ENCODE measurements at regions not wholly inside any gene's neighbourhood (a gene's known extent, or its start where the extent isn't known, plus 50 kb on each side); places are given as distances from the start of the nearest gene placed in this dataset. TPM values are rescaled to one million over a fixed set of nuclear protein-coding genes. Genes with fewer than 3 reads are reported as not detected.
"Not testable (repeated sequence)": the region's sequence is repeated elsewhere in the genome, so short reads cannot be mapped to it uniquely, and the experiment has no call there.

DNA sequence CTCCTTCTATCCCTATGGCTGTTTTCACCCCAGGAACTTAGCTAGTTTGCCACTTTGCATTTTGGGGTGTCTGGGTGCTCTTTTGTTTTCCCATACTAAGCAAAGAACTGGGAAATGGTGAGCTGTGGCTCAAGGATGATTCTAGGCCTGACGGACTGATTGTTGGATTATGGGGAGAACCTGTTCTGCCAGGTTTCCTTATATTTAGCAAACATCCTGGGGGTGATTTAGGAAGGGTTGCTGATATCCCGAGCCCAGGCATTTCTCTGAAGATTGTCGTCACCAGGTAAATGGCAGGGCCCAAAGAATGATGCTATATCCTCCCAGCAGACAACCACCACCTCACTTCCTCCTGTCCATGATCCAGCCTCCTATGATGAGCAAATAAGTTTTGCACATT lies 72.1 kb upstream of the GRB10 start:
- DNase-seq: no peak

DNA sequence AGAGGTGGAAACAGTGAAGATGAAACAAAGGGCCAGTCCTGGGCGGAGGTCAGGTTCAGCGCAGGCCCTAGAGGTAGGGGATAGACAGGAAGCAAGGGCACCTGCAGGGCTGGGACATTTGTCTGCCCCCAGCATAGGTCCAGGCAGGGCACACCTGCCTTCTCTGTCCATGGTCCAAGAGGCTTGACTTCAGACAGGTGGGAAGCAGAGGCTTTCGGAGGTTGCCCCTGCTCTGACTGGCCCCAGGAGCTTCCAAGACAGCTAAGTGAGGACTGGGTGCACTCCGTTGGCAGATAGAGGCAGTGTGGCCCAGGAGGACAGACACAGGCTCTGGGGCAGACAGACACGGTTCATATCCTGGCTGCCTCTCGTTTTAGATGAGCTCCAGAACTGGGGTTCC lies 71.6 kb upstream of the GRB10 start:
- DNase-seq: no peak

DNA sequence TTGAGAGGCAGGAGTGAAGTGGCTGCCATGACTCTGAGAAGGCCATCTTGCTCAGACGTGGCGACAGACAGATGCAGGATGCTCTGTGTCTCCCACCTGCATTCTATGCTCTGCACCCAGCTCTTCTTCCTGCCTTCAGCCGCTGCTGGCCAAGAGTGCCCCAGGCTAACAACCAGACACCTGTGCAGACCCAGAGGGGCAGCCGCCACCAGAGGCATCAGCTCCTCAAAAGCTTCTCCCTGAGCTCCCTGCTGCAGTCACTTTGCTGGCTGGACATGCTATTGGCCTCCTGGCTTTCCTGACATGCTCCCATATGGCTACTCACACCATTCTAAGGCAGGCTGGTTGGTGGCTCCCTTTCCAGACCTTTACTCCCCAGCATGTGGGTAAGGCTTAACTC lies 70.6 kb upstream of the GRB10 start:
- DNase-seq: no peak

DNA sequence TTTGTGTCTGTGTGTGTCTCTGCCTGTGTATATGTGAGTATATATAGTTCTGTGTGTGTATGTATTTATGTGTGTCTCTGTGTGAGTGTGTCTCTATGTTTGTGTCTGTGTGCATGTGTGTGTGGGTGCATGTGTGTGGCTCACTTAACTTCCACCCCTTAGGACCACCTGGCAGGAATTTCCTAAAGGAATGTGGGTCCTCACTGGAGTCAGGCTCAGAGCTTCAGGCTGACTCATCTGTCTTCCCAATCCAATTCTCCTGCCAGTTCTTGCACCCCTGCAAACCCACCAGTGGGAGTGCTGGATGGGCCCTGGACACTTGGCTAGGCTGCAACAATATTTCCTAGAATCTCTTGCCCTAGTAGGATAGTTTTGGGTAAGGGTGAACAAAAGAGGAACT lies 70.2 kb upstream of the GRB10 start:
- DNase-seq: no peak

DNA sequence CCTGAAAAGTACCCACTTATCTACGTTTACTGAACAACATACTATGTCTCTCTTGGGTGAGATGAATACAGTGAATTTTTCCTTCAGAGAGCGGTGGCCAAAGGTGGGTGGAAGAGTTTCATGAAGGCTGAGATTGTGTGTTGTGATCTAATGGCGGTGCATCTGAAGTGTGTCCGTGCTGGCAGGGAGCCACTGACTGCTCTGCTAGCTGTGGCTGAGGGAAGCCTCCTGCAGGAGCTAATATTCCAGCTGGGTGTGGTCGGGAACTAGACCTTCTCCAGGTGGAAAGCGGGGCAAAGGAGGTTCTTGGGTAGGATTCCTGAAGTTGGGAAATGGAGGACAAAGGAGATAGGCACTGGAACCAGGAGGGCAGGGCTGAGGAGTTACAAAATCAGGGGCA lies 69.2 kb upstream of the GRB10 start:
- no peak for DNase-seq

DNA sequence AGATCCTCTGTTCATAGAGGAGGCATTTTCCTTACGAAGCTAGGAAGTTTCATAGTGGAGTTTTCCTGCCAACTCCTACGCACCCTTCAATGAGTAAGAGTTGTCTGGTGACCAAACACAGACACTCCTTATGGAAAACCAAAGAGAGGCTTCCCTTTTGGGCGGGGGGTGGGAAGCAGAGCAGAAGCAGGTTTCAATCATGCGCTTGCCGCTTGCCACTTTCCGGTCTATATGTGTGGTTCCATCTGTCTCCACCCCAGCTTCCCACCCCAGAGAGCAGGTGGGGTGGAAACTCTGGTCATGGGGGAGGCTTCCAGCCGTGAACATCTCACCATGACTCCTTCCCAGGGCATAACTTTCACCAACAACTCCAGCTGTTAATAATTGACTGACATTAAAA lies 68.8 kb upstream of the GRB10 start:
- no peak for DNase-seq

DNA sequence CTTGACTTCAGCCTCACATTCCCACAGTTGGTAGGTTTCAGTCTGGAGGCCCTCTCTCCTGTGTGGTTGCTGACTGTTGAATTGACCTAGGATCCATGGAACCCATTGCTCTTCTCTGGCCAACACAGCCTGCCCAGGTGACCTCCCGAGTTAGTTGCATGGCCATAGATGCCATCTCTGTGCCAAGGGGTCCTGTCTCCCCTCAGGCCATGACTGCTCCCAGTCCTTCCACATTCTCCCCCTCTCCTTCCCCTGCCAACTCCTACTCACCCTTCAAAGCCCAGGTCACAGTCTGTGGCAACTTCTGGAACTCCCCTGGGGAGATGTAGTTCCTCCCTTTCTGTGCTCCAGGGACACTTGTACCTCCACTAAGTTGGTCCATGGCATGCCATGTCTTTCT lies 67.3 kb upstream of the GRB10 start:
- no peak for DNase-seq

DNA sequence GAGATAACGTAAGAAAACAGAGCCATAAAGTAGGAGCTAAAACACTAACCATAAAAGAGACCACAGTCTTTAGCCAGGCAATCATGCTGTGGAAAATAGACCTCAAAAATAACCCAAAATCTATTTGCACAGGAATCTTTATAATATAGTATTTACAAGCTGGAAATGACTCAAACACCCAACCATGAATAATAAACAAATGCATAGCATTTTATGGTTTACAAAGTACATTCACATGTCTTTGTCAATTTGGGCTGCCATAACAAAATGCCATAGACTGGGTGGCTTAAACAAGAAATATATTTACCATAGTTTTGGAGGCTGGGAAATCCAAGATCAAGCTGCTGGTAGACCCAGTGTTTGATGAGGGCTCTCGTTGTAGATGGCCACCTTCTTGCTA lies 65.5 kb upstream of the GRB10 start:
- DNase-seq: no peak

DNA sequence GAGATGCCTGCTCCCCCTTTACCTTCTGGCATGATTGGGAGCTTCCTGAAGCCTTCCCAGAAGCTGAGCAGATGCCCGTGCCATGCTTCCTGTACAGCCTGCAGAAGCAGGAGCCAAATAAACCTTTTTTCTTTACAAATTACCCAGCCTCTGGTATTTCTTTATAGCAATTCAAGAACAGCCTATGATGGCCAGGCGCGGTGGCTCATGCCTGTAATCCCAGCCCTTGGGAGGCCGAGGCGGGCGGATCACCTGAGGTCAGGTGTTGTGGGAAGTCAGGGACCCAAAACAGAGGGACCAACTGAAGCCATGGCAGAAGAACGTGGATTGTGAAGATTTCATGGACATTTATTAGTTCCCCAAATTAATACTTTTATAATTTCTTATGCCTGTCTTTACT lies 62.2 kb upstream of the GRB10 start:
- not testable (repeated sequence) for DNase-seq

DNA sequence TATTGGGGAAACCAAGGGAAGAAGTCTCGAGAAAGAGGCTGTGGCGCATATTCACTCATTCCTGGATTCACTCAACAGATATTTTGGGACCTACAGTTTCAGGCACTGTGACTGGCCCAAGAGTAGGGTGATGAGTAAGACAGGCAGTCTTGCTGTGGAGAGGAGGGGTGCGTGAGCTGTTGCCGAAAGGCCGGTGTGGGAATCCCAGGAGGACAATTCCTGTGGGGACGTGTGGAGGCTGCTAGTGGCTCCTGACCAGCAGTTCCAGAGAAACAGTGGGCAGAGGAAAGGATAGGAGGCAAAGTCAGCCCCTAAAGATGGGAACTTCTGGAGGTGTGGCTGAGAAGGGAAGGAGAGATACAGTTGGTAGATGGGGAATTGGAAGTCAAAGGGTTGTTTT lies 59.3 kb upstream of the GRB10 start:
- DNase-seq: no peak

DNA sequence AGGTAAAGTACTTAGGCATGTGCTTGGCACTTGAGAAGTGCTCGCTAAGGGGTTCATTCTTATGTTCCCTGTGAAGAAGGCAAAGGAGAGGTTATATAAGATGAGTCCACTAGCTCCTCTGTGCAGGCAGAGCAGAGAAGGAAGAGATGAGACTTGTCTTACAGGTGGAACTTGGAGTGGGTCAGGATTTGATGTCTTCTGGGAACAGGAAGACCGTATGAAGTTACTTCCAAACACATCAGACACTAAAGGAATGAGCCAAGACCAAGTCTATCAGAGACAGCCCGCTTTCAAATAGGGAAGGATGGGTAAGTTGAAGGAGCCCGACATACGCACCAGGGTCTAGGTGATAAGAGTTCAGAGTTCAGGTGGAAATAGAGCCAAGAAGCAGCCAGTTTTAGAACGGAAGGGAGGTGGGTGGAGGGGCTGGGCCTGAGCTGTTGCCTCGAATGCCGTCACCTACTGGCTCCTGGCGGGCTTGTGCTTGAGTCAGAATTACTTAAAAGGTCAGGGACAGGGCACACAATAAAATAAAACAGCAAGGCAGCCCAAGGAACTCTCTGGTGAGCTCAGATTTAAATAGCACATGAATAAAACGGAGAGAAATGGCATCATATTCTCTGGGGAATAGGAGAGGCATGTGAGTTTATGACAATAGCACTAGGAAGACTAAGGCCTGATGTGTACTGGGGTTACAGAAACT lies 56.1 kb upstream of the GRB10 start:
- DNase-seq: no peak

DNA sequence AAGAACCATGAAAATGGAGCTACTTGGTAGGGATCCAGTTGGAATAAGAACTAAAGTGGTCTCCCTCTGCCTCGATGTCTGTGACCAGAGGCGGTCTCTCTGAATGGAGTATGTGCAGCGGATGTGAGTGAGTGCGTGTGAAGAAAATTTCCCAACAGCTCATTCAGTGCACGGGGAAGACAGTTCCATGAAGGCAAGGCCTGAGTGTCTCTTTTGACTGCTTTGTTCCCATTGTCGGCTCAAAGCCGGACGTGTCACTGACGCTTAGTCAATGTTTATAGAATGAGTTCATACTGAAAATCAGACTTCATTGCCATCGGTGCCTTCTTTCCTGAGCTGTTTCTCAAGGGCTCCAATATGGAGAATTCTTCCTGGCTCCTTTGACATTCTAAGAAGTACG lies 55.3 kb upstream of the GRB10 start:
- no peak for DNase-seq

DNA sequence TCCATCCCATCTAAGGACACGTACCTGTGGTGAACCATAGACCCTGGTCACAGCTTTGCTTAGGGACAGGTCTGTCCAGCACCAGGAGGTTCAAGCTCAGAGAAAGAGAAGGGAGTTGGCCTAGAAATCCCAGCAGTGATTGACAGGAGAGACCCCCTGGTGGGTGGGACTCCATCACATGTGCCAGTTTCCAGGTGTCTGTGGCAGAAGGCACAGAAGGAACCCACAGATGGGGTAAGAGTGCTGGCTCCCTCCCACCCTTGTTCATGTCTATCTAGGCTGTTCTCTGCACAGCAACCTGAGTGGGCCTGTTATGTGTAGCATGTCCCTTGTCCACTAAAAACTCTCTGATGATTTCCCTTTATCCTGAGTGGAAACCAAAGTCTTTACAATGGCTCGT lies 54.0 kb upstream of the GRB10 start:
- no peak for DNase-seq

DNA sequence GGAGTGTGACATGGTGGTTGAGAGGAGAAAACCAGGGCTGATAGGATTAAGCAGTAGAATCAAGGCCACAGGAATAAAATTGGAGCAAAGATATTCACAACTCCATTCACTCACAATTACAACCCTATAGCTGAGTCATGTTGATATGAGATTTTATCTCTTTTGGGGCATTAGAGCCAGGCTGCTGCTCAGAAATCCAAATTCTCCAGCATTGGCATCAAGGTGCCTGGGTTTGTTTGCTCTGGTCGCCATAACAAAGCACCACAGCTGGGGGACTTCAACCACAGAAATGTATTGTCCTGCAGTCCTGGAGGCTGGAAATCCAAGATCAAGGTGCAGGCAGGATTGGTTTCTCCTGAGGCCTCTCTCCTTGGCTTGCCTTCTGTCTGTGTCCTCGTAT lies 52.5 kb upstream of the GRB10 start:
- no peak for DNase-seq

DNA sequence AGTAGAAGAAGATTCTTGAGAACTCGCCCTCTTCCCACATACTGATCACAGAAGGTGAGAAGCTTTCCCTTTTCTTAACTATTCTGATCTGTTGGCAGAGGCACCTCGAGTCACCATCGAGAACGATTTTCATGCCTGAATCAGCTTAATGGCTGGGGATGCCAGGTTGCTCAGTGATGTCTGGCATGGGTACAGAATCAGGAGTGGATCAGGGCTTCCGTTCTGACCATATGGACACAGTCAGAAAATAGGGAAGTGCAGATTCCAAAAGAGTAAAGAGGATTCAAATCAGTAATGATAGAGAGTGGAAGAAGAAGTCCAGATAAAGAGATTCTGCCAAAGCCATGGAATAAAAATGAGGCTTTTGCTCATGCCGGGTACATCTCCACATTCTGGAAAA lies 52.0 kb upstream of the GRB10 start:
- no peak for DNase-seq

DNA sequence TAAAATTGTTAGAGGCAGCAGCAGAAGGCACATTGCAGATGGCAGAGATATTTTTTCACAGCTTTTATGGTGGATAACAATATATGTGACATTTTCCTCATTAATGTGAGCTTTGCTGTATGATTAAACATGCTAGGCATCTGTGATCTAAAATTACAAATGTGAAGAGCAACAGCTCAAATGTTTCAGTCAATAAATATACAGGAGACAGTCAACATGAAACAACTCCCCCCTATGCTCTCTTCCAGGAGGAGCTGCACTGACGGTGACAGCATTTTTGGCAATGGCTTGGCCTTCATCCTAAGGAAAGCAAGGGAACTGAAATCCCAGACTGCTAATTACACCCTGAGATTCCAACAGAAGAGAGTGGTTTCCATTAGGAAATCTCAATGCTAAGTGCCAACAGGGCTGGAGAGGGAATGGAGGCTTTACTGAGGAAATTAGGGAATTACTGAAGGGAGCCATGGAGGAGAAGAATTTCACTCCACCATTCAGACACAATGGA lies 51.4 kb upstream of the GRB10 start:
- no peak for DNase-seq

DNA sequence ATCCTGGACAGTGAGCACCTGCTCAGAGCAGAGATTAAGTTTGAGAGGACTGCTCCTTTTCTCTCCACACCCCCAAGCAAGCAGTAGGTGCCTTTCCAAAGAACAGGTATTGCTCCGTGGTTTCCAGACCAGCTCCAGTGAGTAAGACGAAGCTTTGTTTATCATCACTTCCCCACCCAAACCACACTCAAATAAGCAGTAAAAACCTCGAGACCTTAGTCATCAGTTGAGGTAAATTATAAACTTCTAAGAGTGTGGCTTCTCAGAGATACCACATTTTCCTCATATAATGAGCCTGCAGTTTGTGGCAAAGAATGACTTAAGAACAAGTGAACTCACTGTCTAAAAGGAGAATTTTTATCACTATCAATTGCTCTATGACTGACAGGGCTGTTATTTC lies 50.0 kb upstream of the GRB10 start:
- DNase-seq: no peak

Small RNA genes in the stretch of these regions (small RNA-seq; reads per million reads assigned to genes)
- not detected for gene AC009296.1 (ENCODE audit: low replicate concordance)
- not detected for gene RF00394 (ENCODE audit: low replicate concordance)

Data from skin of body (tissue), 2 donors.